GM18951 (cell line): ENCODE measurements at regions not wholly inside any gene's neighbourhood (a gene's known extent, or its start where the extent isn't known, plus 50 kb on each side); places are given as distances from the start of the nearest gene placed in this dataset.

Source experiments
- POLR2A ChIP-seq: IDR thresholded peaks from 4 replicates; pipeline ENCODE4 v1.6.1; 2011; ENCODE audit warnings: mild to moderate bottlenecking; ENCODE audit not compliant: insufficient read length, insufficient read depth; ENCODE audit errors: extremely low read depth
- in situ Hi-C: fragments of 300-500 bp; cut with MboI; formaldehyde crosslinking; loops from one replicate; pipeline ENCODE4 v1.12.0; 2022; ENCODE audit warnings: low sequenced_read_pairs, mixed read lengths, inconsistent platforms; ENCODE audit not compliant: unreplicated experiment

DNA sequence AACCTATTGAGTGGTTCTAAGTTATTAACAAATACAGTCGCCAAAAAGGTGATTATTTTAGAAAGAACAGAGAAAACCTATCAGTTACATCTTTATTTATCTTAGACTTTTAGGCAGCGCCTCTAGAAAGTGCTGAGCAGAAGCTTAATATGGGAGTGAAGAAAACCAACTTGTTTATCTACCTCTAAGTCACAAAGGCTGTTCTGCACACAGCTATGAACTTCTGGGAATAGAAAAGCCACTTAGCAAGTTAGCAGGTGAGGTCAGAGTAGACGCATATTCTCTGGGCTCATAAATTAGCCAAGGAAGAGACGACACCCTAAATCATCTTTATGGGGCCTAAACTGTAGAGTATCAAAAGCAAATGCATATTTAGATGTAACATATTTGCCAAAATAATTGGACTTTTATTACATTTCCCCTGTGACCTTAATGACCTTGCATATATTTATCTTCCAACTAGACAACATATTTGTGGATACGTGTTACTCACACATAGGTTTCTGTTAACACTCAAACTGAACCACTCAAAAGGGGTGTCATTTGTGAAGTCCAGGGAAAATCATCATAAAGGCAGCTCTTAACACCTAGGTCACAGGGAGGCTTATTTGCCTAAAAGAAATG lies 267.1 kb downstream of the ADGB start:
- in situ Hi-C loops = loop anchor here (25.0 kb wide), 1 partner anchor 421 kb away; no protein-coding TSS in a partner anchor
- TF ChIP-seq POLR2A = no peak

DNA sequence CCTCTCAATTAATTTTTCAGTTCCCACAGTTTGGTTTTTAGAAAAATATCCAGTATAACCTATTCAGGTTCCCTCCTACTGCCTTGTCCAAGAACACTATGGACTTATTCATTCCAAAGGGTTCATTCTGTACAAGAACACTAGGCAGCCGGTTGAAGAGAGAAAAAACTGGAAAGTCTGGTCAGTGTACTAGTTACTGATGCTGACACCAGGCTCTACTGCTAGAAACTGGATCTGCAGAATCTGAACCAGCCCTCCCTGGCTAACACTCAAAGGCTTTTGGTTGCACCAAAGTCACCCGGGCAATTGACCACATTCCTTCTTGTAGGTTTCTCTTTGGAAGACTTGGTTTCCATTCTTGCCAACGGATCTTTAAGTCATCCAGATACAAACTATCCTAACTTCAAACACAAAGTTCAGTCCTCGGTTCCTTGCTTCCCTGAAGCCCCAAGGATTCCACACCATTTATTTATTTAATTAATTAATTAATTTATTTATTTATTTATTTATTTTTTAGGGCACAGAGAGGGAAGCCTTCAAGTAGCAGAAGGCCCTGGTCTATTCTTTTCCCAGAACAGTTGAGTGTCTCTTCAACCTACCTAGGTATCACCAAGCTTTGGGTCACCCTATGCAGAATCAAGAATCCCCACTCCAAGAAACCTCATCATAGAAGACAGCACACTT lies 268.1 kb downstream of the ADGB start:
- TF ChIP-seq POLR2A = no peak

DNA sequence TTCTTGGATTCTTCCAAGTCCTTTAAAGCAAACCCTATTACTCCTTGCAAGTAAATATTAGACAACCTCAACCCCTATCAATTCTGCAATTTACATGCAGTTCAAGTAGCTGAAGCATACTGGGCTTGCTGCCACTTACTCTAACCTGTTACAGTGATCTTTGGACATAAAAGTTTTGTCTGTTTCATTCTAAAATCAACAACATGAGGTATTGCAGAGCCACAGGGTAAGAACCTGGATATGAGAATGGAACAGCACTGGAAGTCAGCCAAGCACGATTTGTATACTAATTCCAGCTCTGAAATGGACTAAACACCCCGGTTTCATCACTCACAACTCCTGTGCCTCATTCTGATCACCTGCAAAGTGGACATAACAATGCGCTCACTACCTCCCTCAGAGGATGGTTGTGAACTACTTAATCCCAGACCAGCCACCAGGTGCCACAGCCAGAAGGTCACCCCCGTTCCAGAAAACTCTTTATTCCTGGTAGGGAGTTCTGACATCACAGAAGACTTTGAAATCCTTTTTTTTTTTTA lies 270.0 kb downstream of the ADGB start:
- no peak for TF ChIP-seq POLR2A
- in situ Hi-C loops = loop anchor here (25.0 kb wide), 1 partner anchor 419 kb away; no protein-coding TSS in a partner anchor

More for the DNA sequence above, 268.1 kb downstream of the ADGB start:
- in situ Hi-C loops = loop anchor here (25.0 kb wide), 1 partner anchor 420 kb away; no protein-coding TSS in a partner anchor

DNA sequence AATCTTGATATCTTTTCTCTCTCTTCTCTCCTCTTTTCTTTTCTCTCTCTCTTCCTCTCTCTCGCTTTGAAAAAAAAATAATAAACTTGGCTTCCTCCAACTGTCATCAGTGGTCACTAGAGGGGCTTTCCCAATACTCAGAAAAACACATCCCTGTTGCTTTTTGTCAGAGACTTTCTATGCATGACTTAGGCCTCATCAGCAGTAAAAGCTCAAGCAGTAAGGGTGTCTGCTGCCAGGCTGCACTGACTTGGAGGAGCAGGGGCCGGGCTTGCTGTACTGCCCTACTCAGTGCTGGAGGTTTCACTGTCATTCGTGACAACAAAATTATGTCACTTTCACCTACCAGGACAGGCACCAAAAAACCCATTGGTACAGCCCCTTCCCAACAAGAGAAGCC lies 272.0 kb downstream of the ADGB start:
- in situ Hi-C loops = loop anchor here (25.0 kb wide), 1 partner anchor 417 kb away; no protein-coding TSS in a partner anchor
- no peak for TF ChIP-seq POLR2A

DNA sequence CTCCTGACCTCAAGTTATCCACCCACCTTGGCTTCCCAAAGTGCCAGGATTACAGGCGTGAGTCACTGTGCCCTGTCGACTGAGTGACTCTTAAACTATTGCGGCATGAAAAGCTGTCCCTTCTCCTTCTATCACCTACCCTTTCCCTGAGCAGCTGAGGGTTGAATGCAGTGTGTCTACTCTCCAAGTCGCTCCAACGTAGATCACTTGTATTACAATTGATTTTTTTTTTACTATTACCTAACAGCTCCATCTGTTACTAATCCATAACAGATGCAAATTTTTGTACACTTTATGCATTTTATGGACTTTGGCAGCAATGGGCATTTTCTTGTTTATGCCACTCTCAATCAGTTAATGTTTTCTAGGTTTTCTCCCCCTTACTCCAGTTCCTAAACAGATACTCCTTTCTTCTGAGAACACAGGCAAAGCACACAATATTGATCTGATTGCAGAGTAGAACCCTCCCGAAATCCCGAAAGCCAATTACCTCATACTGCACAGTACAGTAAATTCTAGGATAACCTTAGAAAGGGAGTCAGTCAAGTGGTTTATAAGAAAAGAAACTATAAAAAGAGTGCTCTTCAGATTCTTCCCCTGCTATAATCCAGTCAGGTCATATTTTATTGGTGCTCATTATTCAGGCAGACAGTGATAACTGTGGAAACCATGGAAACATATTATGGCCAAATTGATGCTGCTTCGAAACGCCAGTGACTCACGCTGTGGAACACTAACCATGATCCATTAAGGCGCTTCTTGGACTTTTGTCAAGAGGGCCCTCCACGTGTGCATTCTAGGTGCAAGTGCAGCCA lies 273.0 kb downstream of the ADGB start:
- TF ChIP-seq POLR2A = no peak
- in situ Hi-C loops = loop anchor here (25.0 kb wide), 1 partner anchor 415 kb away; no protein-coding TSS in a partner anchor

DNA sequence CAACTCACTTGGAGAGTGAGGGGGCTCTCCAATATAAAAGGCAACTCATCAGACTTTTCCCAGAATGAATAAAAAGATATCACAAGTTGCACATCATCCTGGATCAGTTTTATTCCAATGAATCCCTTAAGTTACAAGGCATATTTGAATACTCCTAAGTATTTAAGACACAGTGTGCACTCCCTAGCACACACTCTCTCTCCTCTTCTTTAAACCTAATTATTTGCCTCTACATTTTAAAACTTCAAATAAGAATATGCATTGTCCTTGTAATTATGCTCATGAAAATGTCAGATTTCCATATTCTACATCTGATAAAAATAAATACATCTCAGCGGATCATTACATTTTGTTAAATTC lies 273.6 kb downstream of the ADGB start:
- in situ Hi-C loops = loop anchor here (25.0 kb wide), 1 partner anchor 415 kb away; no protein-coding TSS in a partner anchor
- no peak for TF ChIP-seq POLR2A

DNA sequence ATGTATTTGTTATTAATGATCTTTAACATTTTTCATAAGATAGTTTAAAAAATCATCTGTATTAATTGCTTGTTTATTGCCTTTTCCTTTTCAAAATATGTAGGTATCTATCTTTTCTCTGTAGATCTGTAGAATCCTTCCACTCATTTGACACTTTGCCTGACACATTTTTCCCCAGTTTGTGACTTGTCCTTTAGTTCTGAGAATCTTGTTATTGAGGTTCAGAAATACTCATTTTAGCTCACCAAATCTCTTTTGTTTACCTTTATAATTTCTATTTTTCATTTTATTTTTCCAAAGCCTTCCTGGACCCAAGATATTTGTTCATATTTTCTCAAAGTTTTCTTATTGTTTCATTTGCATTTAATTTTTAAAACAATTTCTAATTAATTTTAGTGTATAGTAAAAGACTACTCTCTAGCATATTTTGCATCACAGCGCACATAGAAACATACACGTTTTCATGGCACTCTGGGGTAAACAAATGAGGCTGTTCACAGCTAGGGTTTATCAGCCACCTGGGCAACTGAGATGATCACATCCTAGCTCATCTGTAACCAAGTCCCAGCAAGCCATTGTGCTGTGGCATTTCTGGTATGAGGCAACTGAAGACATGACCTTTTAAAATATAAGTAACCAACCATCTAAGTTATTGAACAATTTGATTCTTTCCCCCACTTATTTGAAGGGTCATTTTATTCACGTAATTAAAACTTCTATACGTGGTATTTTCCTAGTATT lies 275.7 kb downstream of the ADGB start:
- in situ Hi-C loops = loop anchor here (25.0 kb wide), 1 partner anchor 413 kb away; no protein-coding TSS in a partner anchor
- TF ChIP-seq POLR2A = no peak

DNA sequence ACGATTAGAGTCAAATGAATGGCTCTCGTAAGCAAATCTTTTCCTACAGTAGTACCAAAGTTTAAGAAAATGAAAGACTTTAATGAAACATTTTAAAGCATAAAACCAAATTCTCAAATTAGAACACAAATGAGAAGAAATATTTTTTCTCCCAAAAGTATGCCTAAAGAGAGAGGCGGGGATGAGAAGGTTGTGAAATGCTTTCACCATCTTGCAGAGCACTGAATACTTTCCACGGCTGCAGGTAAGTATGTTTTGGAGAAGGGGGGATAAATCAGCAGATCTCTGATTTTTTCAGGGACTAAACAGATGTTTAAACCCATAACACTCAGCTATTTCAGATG lies 277.1 kb downstream of the ADGB start:
- TF ChIP-seq POLR2A = no peak
- in situ Hi-C loops = no loop called here

DNA sequence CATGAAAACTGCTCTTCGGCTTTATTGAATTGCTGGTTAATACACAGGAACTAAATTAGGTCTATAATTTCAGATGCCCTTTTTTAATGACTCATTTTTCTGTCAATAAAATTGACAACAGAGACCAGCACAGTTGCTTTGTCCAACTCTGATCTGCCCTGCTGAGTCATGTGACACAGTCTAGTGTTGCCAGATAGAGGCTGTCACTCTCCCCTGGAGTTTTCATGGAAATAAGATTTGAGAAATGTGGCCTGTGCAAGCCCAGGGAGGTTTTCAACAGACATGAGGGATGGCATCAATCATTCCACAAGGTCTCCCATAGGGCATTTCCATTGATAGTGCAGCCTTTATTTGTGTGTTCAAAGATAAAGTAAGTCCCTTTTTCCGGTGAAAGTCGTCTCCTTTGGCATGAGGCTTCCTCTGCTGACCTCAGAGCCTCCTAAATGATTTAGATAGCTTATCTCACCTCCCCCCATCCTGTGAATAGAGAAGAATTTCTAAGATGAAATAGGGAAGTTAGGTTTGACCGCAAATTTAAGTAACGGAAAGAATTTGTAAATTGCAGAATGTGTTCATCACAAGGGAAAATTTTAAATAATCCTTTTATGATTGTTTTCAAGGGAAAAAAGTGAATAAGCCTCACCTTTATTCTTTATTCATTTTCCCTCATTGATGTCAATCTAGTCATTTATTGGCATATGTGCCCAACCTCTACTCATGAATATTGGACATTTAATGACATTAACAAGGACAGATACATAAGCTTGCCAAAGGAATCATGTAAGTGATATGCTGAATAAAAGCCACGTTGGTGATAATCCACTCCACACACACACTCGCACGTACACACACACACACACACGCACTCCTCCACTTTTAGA lies 277.7 kb downstream of the ADGB start:
- in situ Hi-C loops = no loop called here
- TF ChIP-seq POLR2A = no peak

DNA sequence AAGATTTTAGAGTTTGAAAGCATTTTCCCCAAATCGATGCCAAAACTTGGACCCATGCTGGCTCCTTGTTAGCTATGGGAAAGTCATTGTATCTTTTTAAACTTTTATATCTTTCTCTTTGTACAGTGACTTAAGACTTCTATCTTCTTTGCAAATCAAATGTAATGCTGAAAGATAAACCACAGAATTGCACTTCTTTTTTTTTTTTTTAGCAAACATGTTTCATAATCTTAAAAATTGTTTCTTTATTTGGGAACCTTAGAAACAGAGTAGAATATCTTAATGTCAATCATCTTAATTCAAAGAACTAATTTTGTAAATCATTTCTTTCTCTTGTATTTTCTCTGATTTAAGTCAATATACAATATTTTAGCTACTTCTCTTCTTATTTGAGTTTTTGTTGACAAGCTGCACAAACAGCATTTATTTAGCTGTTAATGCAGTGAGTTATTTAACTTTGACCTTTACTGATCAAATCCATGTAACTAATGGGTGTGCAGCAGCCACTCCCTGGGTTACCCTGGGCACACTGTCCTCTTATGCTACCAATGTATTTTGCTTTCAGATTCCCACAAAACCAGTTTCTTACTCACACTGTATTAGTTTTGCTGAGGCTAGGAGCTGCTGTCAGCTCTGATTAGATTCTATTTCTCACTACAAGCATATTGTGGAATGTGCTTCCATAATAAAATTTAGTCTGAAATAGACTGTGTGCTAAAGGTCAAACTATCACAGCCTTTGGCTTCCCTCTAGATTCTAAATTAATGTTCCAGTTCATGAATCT lies 279.6 kb downstream of the ADGB start:
- no peak for TF ChIP-seq POLR2A
- in situ Hi-C loops = no loop called here

DNA sequence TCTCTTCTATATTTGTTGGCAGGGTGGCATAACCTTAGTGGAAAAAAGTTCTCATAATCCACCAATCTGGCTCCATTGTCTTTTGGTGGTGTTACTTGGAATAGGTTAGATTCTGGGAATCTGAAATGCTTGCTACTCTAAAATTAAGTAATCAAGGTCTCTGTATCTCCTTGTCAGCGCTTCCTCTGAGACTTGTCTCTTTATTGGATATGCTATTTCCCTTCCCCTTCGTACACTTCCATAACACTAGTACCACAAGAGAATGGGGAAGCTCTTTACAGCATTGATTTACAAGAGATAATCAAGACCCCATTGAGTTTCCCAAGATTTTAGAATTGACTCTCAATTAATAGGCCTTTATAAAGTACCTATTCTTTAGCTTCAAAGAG lies 280.2 kb downstream of the ADGB start:
- in situ Hi-C loops = no loop called here
- TF ChIP-seq POLR2A = no peak

DNA sequence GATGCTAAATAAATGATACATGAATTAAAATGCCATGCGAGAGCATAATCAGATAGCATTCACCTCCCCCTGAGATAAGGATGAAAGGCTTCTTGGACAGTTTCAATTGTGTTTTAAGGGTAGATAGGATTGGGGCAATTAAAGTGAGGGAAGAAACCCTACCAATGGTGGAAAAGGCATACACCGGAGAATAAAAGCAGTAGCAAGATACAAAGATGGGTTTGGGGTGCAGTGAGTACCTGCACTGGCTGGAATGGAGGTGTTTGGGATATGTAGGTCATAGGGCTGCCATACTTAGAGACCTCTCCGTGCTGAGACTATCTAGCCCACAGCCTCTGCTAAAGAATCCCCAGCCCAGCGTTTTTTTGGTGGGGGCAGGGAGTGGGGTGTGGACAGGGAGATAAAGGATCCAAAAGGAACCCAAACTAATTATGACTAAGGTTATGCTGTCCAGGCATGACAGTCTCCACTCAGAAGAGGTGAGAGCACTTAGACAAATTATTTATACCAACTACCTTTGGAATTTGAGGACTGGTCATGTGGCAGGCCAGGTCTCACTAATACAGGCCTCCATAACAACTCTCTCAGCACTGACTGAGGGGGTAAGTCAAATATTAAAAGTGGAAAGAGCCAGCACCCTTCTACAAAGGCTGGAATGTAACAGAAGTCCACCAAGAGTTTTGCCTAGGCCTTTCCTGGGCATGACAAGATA lies 280.8 kb downstream of the ADGB start:
- in situ Hi-C loops = no loop called here
- no peak for TF ChIP-seq POLR2A
